ENCODE measurements at regions not wholly inside any gene's neighbourhood (a gene's known extent, or its start where the extent isn't known, plus 50 kb on each side); places are given as distances from the start of the nearest gene placed in this dataset.

- TF ChIP-seq CTCF (IDR thresholded peaks at IDR 0.05; ENCODE audit: control extremely low read depth, extremely low read depth, low read depth, missing control alignments) = no peak
- POLR2A ChIA-PET = no interaction called here
- no peak for DNase-seq (ENCODE audit: extremely low spot score)
- CTCF ChIA-PET = no interaction called here
Measured at GRCh38 chr7:9240001-9240400, 806.6 kb downstream of the NXPH1 start.

- DNase-seq (ENCODE audit: extremely low spot score) = no peak
- POLR2A ChIA-PET = no interaction called here
- no peak for TF ChIP-seq CTCF (IDR thresholded peaks at IDR 0.05; ENCODE audit: control extremely low read depth, extremely low read depth, low read depth, missing control alignments)
- CTCF ChIA-PET = interaction anchor here (2.6 kb wide), 1 partner anchor 10 kb away, joined by 11 read pairs; no protein-coding TSS in a partner anchor
Measured at GRCh38 chr7:9241826-9242225, 808.4 kb downstream of the NXPH1 start.

GRCh38 chr7:9242636-9243035 is 809.2 kb downstream of the NXPH1 start:
- CTCF ChIA-PET = interaction anchor here (1.3 to 2.6 kb wide), 2 partner anchors 11 to 30 kb away, joined by 4 to 11 read pairs; no protein-coding TSS in a partner anchor

GRCh38 chr7:9250876-9251275 is 817.5 kb downstream of the NXPH1 start:
- no peak for DNase-seq (ENCODE audit: extremely low spot score)
- no peak for TF ChIP-seq CTCF (IDR thresholded peaks at IDR 0.05; ENCODE audit: control extremely low read depth, extremely low read depth, low read depth, missing control alignments)
- POLR2A ChIA-PET = no interaction called here
- CTCF ChIA-PET = no interaction called here

More at GRCh38 chr7:9242636-9243035, 809.2 kb downstream of the NXPH1 start:
- no peak for TF ChIP-seq CTCF (IDR thresholded peaks at IDR 0.05; ENCODE audit: control extremely low read depth, extremely low read depth, low read depth, missing control alignments)
- no peak for DNase-seq (ENCODE audit: extremely low spot score)
- POLR2A ChIA-PET = no interaction called here

GRCh38 chr7:9264395-9264794 is 831.0 kb downstream of the NXPH1 start:
- no peak for TF ChIP-seq CTCF (IDR thresholded peaks at IDR 0.05; ENCODE audit: control extremely low read depth, extremely low read depth, low read depth, missing control alignments)

GRCh38 chr7:9280088-9280487 is 846.7 kb downstream of the NXPH1 start:
- TF ChIP-seq CTCF (IDR thresholded peaks at IDR 0.05; ENCODE audit: control extremely low read depth, extremely low read depth, low read depth, missing control alignments) = no peak
- ChIA-PET POLR2A (no interaction called here), CTCF (interaction anchor here (1.2 kb wide), 1 partner anchor 10 kb away, joined by 3 read pairs; no protein-coding TSS in a partner anchor)
- no peak for DNase-seq (ENCODE audit: extremely low spot score)

More at GRCh38 chr7:9264395-9264794, 831.0 kb downstream of the NXPH1 start:
- ChIA-PET CTCF (no interaction called here), POLR2A (no interaction called here)
- no peak for DNase-seq (ENCODE audit: extremely low spot score)

GRCh38 chr7:9283246-9283645 is 849.8 kb downstream of the NXPH1 start:
- ChIA-PET POLR2A (no interaction called here), CTCF (no interaction called here)
- no peak for DNase-seq (ENCODE audit: extremely low spot score)
- no peak for TF ChIP-seq CTCF (IDR thresholded peaks at IDR 0.05; ENCODE audit: control extremely low read depth, extremely low read depth, low read depth, missing control alignments)
